ENCODE measurements at regions not wholly inside any gene's neighbourhood (a gene's known extent, or its start where the extent isn't known, plus 50 kb on each side); places are given as distances from the start of the nearest gene placed in this dataset.

- H3K27me3 ChIP-seq (replicated peaks in 1 of 7) = peaks cover 0 to 17% (median 0%) of the 10 kb centered on the region in 7 donors
- peaks cover 0 to 13% (median 4%) of the 10 kb centered on the region in 6 donors for H3K4me1 ChIP-seq
- no peaks in the 10 kb centered on the region for H3K36me3 ChIP-seq
- DNase-seq = peak; percentile 9
- WGBS, 5 donors = 87 to 95% (median 94%) methylated on average over 4 to 5 of the region's 5 CpGs
- intact Hi-C loops (cut with DNase I; ENCODE audit: low total_unique reads) = no loop called here
- no peaks in the 10 kb centered on the region for H3K9me3 ChIP-seq
- no peak for TF ChIP-seq POLR2A (IDR thresholded peaks at IDR 0.05)
- TF ChIP-seq CTCF (IDR thresholded peaks at IDR 0.05 in 8 of 11, conservative IDR thresholded peaks at IDR 0.05 in 3 of 11) = peak in 2 of 11 experiments; percentile 11 to 14
- TF ChIP-seq POLR2AphosphoS5 (IDR thresholded peaks at IDR 0.05) = no peak
- H3K4me3 ChIP-seq = no peak overlapping the region
- H3K27ac ChIP-seq = peak overlapping the region in 7 of 8 donors; percentile 15 to 55 (median 44)
Measured at GRCh38 chr1:8239039-8239305, 78.9 kb upstream of the SLC45A1 start.

- no peaks in the 10 kb centered on the region for H3K36me3 ChIP-seq
- H3K9me3 ChIP-seq = no peaks in the 10 kb centered on the region
- DNase-seq = peak; percentile 16
- H3K4me1 ChIP-seq = peaks cover 0 to 13% (median 4%) of the 10 kb centered on the region in 6 donors
- H3K4me3 ChIP-seq = no peak overlapping the region
- peaks cover 0 to 17% (median 0%) of the 10 kb centered on the region in 7 donors for H3K27me3 ChIP-seq (replicated peaks in 1 of 7)
- intact Hi-C loops (cut with DNase I; ENCODE audit: low total_unique reads) = no loop called here
- WGBS, 5 donors = 68 to 76% (median 73%) methylated on average over 20 of the region's 20 CpGs
- H3K27ac ChIP-seq = peak overlapping the region in 5 of 8 donors; percentile 33 to 52 (median 44)
- TF ChIP-seq CTCF (IDR thresholded peaks at IDR 0.05 in 8 of 11, conservative IDR thresholded peaks at IDR 0.05 in 3 of 11) = no peak
Measured at GRCh38 chr1:8238141-8239038, 79.5 kb upstream of the SLC45A1 start.

GRCh38 chr1:8232036-8232757, 85.7 kb upstream of the SLC45A1 start:
- Histone ChIP-seq H3K36me3 (no peaks in the 10 kb centered on the region), H3K4me1 (peaks cover 0 to 8% (median 0%) of the 10 kb centered on the region in 6 donors), H3K4me3 (no peak overlapping the region), H3K27me3 (replicated peaks in 1 of 7) (peaks cover 0 to 8% (median 0%) of the 10 kb centered on the region in 7 donors), H3K9me3 (peaks cover 0 to 7% (median 2%) of the 10 kb centered on the region in 8 donors), H3K27ac (no peak overlapping the region)
- WGBS, 5 donors = 62 to 72% (median 70%) methylated on average over 25 of the region's 25 CpGs
- intact Hi-C loops (cut with DNase I; ENCODE audit: low total_unique reads) = no loop called here
- TF ChIP-seq CTCF (IDR thresholded peaks at IDR 0.05 in 8 of 11, conservative IDR thresholded peaks at IDR 0.05 in 3 of 11) = no peak
- TF ChIP-seq POLR2A (IDR thresholded peaks at IDR 0.05) = no peak
- TF ChIP-seq POLR2AphosphoS5 (IDR thresholded peaks at IDR 0.05) = no peak
- no peak for DNase-seq

- no peak for DNase-seq
- TF ChIP-seq CTCF (IDR thresholded peaks at IDR 0.05 in 8 of 11, conservative IDR thresholded peaks at IDR 0.05 in 3 of 11) (no peak), POLR2AphosphoS5 (IDR thresholded peaks at IDR 0.05) (no peak), POLR2A (IDR thresholded peaks at IDR 0.05) (no peak)
Measured at GRCh38 chr1:8230292-8230621, 87.7 kb upstream of the SLC45A1 start.

More at GRCh38 chr1:8230292-8230621, 87.7 kb upstream of the SLC45A1 start:
- WGBS, 5 donors = 81 to 93% (median 87%) methylated on average over 7 of the region's 7 CpGs
- no peak overlapping the region for H3K4me3 ChIP-seq
- intact Hi-C loops (cut with DNase I; ENCODE audit: low total_unique reads) = no loop called here
- H3K27me3 ChIP-seq (replicated peaks in 1 of 7) = peaks cover 0 to 10% (median 0%) of the 10 kb centered on the region in 7 donors
- H3K9me3 ChIP-seq = peaks cover 0 to 10% (median 2%) of the 10 kb centered on the region in 8 donors
- H3K27ac ChIP-seq = no peak overlapping the region
- H3K36me3 ChIP-seq = no peaks in the 10 kb centered on the region
- H3K4me1 ChIP-seq = peaks cover 0 to 19% (median 2%) of the 10 kb centered on the region in 6 donors

Data from spleen (tissue), 11 donors.